IPS-18c (cell line): ENCODE measurements at regions not wholly inside any gene's neighbourhood (a gene's known extent, or its start where the extent isn't known, plus 50 kb on each side); places are given as distances from the start of the nearest gene placed in this dataset.

ENCODE experiments used
- H3K4me3 ChIP-seq: 2 replicates; pipeline ENCODE4 v1.7.0; 2013; ENCODE audit warnings: low read depth, mild to moderate bottlenecking, low read length, moderate library complexity; ENCODE audit not compliant: insufficient read depth
- H3K9me3 ChIP-seq: one replicate; pipeline ENCODE4 v1.6.1; 2013; ENCODE audit warnings: mild to moderate bottlenecking, low read length, moderate library complexity; ENCODE audit not compliant: control insufficient read depth, insufficient read depth

- H3K4me3 ChIP-seq, result no peak overlapping the region
- H3K9me3 ChIP-seq, result no peaks in the 10 kb centered on the region
These were observed 223.2 kb downstream of the BLID start for GRCh38 chr11:121892863-121893262.

GRCh38 chr11:121892131-121892681 is 223.8 kb downstream of the BLID start:
- H3K9me3 ChIP-seq, result no peaks in the 10 kb centered on the region
- H3K4me3 ChIP-seq, result no peak overlapping the region

- no peaks in the 10 kb centered on the region for H3K9me3 ChIP-seq
- no peak overlapping the region for H3K4me3 ChIP-seq
These were observed 225.0 kb downstream of the BLID start for GRCh38 chr11:121890946-121891515.

- Histone ChIP-seq H3K9me3 (no peaks in the 10 kb centered on the region), H3K4me3 (no peak overlapping the region)
These were observed 225.6 kb downstream of the BLID start for GRCh38 chr11:121890377-121890776.

- H3K9me3 ChIP-seq, result no peaks in the 10 kb centered on the region
- no peak overlapping the region for H3K4me3 ChIP-seq
These were observed 226.1 kb downstream of the BLID start for GRCh38 chr11:121889931-121890330.

GRCh38 chr11:121889186-121889585 is 226.8 kb downstream of the BLID start:
- H3K4me3 ChIP-seq, result no peak overlapping the region
- H3K9me3 ChIP-seq, result no peaks in the 10 kb centered on the region

GRCh38 chr11:121887976-121888557 is 227.9 kb downstream of the BLID start:
- no peaks in the 10 kb centered on the region for H3K9me3 ChIP-seq
- H3K4me3 ChIP-seq, result no peak overlapping the region

GRCh38 chr11:121887569-121887968 is 228.4 kb downstream of the BLID start:
- H3K9me3 ChIP-seq, result no peaks in the 10 kb centered on the region
- H3K4me3 ChIP-seq, result no peak overlapping the region

GRCh38 chr11:121886996-121887395 is 229.0 kb downstream of the BLID start:
- no peaks in the 10 kb centered on the region for H3K9me3 ChIP-seq
- H3K4me3 ChIP-seq, result no peak overlapping the region

GRCh38 chr11:121886005-121886734 is 229.8 kb downstream of the BLID start:
- Histone ChIP-seq H3K4me3 (no peak overlapping the region), H3K9me3 (no peaks in the 10 kb centered on the region)

GRCh38 chr11:121884626-121885025 is 231.4 kb downstream of the BLID start:
- no peak overlapping the region for H3K4me3 ChIP-seq
- no peaks in the 10 kb centered on the region for H3K9me3 ChIP-seq

- Histone ChIP-seq H3K4me3 (no peak overlapping the region), H3K9me3 (no peaks in the 10 kb centered on the region)
These were observed 234.2 kb downstream of the BLID start for GRCh38 chr11:121881806-121882205.

GRCh38 chr11:121877152-121877551 is 238.9 kb downstream of the BLID start:
- H3K9me3 ChIP-seq, result no peaks in the 10 kb centered on the region
- no peak overlapping the region for H3K4me3 ChIP-seq

GRCh38 chr11:121873766-121874165 is 242.2 kb downstream of the BLID start:
- no peaks in the 10 kb centered on the region for H3K9me3 ChIP-seq
- H3K4me3 ChIP-seq, result no peak overlapping the region

GRCh38 chr11:121872356-121872755 is 243.7 kb downstream of the BLID start:
- no peaks in the 10 kb centered on the region for H3K9me3 ChIP-seq
- no peak overlapping the region for H3K4me3 ChIP-seq

- Histone ChIP-seq H3K4me3 (no peak overlapping the region), H3K9me3 (no peaks in the 10 kb centered on the region)
These were observed 245.6 kb downstream of the BLID start for GRCh38 chr11:121870206-121871045.

- Histone ChIP-seq H3K4me3 (no peak overlapping the region), H3K9me3 (no peaks in the 10 kb centered on the region)
These were observed 246.5 kb downstream of the BLID start for GRCh38 chr11:121869478-121869877.
